ENCODE measurements at regions not wholly inside any gene's neighbourhood (a gene's known extent, or its start where the extent isn't known, plus 50 kb on each side); places are given as distances from the start of the nearest gene placed in this dataset.

DNA sequence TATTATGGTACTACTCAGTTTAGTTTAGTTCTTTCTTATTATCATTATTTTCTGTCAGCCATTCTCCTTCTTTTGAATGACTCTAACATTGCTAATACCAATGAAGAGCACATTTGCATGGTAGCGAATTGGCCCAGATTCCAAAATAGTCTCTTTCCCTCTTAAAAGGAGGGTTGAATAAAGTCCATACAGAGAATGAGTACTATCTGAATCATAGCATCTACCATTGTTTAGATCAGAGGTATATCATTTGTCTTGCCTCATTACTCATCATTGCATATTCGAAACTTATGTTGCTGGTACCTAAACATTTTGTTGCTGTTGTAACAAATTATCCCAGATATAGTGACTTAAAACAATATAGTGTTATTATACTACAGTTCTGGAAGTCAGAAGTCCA, 1235.3 kb upstream of the ATXN8OS start:
- TF ChIP-seq, protein P1, sequence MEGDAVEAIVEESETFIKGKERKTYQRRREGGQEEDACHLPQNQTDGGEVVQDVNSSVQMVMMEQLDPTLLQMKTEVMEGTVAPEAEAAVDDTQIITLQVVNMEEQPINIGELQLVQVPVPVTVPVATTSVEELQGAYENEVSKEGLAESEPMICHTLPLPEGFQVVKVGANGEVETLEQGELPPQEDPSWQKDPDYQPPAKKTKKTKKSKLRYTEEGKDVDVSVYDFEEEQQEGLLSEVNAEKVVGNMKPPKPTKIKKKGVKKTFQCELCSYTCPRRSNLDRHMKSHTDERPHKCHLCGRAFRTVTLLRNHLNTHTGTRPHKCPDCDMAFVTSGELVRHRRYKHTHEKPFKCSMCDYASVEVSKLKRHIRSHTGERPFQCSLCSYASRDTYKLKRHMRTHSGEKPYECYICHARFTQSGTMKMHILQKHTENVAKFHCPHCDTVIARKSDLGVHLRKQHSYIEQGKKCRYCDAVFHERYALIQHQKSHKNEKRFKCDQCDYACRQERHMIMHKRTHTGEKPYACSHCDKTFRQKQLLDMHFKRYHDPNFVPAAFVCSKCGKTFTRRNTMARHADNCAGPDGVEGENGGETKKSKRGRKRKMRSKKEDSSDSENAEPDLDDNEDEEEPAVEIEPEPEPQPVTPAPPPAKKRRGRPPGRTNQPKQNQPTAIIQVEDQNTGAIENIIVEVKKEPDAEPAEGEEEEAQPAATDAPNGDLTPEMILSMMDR (IDR thresholded peaks at IDR 0.05; ENCODE audit: insufficient read depth, low read length, poor library complexity, severe bottlenecking), result no peak
- no peaks in the 10 kb centered on the region for H3K36me3 ChIP-seq (ENCODE audit: control insufficient read depth, insufficient read depth, low read length)
- no peak for DNase-seq (ENCODE audit: extremely low read depth, insufficient read length)
- no peaks in the 10 kb centered on the region for H3K27me3 ChIP-seq (replicated peaks; ENCODE audit: control insufficient read depth, insufficient read depth, low read length)
- no peak overlapping the region for H3K4me3 ChIP-seq (replicated peaks; ENCODE audit: low read depth, low read length)

DNA sequence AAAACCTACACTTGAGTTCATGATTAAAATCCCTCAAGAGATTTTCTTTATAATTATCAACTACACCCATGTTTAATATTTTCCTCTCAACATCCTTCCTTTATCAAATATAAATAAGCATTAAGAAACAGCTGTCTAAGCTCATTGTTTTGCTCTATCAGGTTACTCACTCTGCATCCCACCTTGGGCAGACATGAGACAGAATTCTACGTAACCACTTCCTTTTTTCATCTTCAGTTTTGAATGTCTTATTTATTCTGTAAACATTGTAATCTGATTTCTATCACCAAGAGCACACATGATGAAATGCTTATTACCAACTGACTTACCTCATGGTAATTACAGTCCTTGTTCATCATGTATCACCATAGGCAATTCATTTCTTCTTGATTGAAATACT, 1256.6 kb upstream of the ATXN8OS start:
- DNase-seq (ENCODE audit: extremely low read depth, insufficient read length), result no peak
- Histone ChIP-seq H3K36me3 (ENCODE audit: control insufficient read depth, insufficient read depth, low read length) (no peaks in the 10 kb centered on the region), H3K4me3 (replicated peaks; ENCODE audit: low read depth, low read length) (no peak overlapping the region), H3K27me3 (replicated peaks; ENCODE audit: control insufficient read depth, insufficient read depth, low read length) (no peaks in the 10 kb centered on the region)
- TF ChIP-seq, protein P1 (IDR thresholded peaks at IDR 0.05; ENCODE audit: insufficient read depth, low read length, poor library complexity, severe bottlenecking), result no peak

DNA sequence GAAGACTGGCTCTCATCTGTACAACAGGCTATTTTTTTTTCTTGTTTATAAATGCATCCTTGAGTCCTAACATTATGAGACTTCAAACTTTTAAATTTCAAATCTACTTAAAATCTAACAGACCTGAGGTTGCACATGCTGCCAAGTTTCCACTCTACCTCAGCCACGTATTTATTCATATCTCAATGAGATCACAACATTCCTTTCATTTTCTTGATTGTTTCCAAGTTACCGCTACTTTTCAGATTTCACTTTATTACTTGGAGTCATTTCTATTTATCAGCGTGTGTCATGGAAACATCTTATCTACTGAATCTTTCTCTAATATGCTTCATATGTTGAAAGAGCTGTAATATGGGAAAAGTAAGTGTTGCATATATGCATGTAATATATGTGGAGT, 1257.5 kb upstream of the ATXN8OS start:
- TF ChIP-seq, protein P1 (IDR thresholded peaks at IDR 0.05; ENCODE audit: insufficient read depth, low read length, poor library complexity, severe bottlenecking), result no peak
- no peak for DNase-seq (ENCODE audit: extremely low read depth, insufficient read length)
- Histone ChIP-seq H3K4me3 (replicated peaks; ENCODE audit: low read depth, low read length) (no peak overlapping the region), H3K36me3 (ENCODE audit: control insufficient read depth, insufficient read depth, low read length) (no peaks in the 10 kb centered on the region), H3K27me3 (replicated peaks; ENCODE audit: control insufficient read depth, insufficient read depth, low read length) (no peaks in the 10 kb centered on the region)

- H3K27me3 ChIP-seq (replicated peaks; ENCODE audit: control insufficient read depth, insufficient read depth, low read length), result no peaks in the 10 kb centered on the region
- TF ChIP-seq, protein P1 (IDR thresholded peaks at IDR 0.05; ENCODE audit: insufficient read depth, low read length, poor library complexity, severe bottlenecking), result no peak
- no peak for DNase-seq (ENCODE audit: extremely low read depth, insufficient read length)
- no peak overlapping the region for H3K4me3 ChIP-seq (replicated peaks; ENCODE audit: low read depth, low read length)
- H3K36me3 ChIP-seq (ENCODE audit: control insufficient read depth, insufficient read depth, low read length), result no peaks in the 10 kb centered on the region
Observed at GRCh38 chr13:68846663-68847062, 1261.0 kb upstream of the ATXN8OS start.

GRCh38 chr13:68834375-68834774, 1273.3 kb upstream of the ATXN8OS start:
- Histone ChIP-seq H3K27me3 (replicated peaks; ENCODE audit: control insufficient read depth, insufficient read depth, low read length) (no peaks in the 10 kb centered on the region), H3K36me3 (ENCODE audit: control insufficient read depth, insufficient read depth, low read length) (no peaks in the 10 kb centered on the region), H3K4me3 (replicated peaks; ENCODE audit: low read depth, low read length) (no peak overlapping the region)
- TF ChIP-seq, protein P1 (IDR thresholded peaks at IDR 0.05; ENCODE audit: insufficient read depth, low read length, poor library complexity, severe bottlenecking), result no peak
- DNase-seq (ENCODE audit: extremely low read depth, insufficient read length), result no peak

- TF ChIP-seq, protein P1 (IDR thresholded peaks at IDR 0.05; ENCODE audit: insufficient read depth, low read length, poor library complexity, severe bottlenecking), result no peak
- no peak overlapping the region for H3K4me3 ChIP-seq (replicated peaks; ENCODE audit: low read depth, low read length)
- H3K27me3 ChIP-seq (replicated peaks; ENCODE audit: control insufficient read depth, insufficient read depth, low read length), result no peaks in the 10 kb centered on the region
- no peaks in the 10 kb centered on the region for H3K36me3 ChIP-seq (ENCODE audit: control insufficient read depth, insufficient read depth, low read length)
- no peak for DNase-seq (ENCODE audit: extremely low read depth, insufficient read length)
Observed at GRCh38 chr13:68816715-68817114, 1290.9 kb upstream of the ATXN8OS start.
